22Rv1 (cell line): ENCODE measurements at regions not wholly inside any gene's neighbourhood (a gene's known extent, or its start where the extent isn't known, plus 50 kb on each side); places are given as distances from the start of the nearest gene placed in this dataset.

Experiments
- H3K27ac ChIP-seq: fragments of 450-650 bp; 2 replicates; pipeline ENCODE4 v1.5.1; 2017
- CTCF ChIP-seq: fragments of 450-650 bp; IDR thresholded peaks from 2 replicates; pipeline ENCODE4 v1.5.1; 2017; ENCODE audit warnings: mild to moderate bottlenecking
- ZFX ChIP-seq: fragments of 450-650 bp; IDR thresholded peaks from 2 replicates; pipeline ENCODE4 v1.6.1; 2017; ENCODE audit warnings: antibody characterized with exemption, borderline replicate concordance

- H3K27ac ChIP-seq = no peak overlapping the region
- TF ChIP-seq CTCF = no peak
- no peak for TF ChIP-seq ZFX
Measured at GRCh38 chr2:62313449-62314227, 117.7 kb downstream of the B3GNT2 start.

- no peak for TF ChIP-seq ZFX
- no peak for TF ChIP-seq CTCF
- H3K27ac ChIP-seq = no peak overlapping the region
Measured at GRCh38 chr2:62309465-62310091, 113.7 kb downstream of the B3GNT2 start.

GRCh38 chr2:62309081-62309464, 113.2 kb downstream of the B3GNT2 start:
- no peak for TF ChIP-seq CTCF
- TF ChIP-seq ZFX = no peak
- H3K27ac ChIP-seq = no peak overlapping the region

- peak overlapping the region; percentile 92 for H3K27ac ChIP-seq
- TF ChIP-seq CTCF (no peak), ZFX (no peak)
Measured at GRCh38 chr2:62307469-62308389, 111.8 kb downstream of the B3GNT2 start.

- H3K27ac ChIP-seq = peak overlapping the region; percentile 92
- TF ChIP-seq ZFX (no peak), CTCF (no peak)
Measured at GRCh38 chr2:62306751-62307468, 111.0 kb downstream of the B3GNT2 start.

- peak overlapping the region; percentile 92 for H3K27ac ChIP-seq
- TF ChIP-seq ZFX = no peak
- TF ChIP-seq CTCF = no peak
Measured at GRCh38 chr2:62305421-62306176, 109.7 kb downstream of the B3GNT2 start.
